ENCODE measurements at regions not wholly inside any gene's neighbourhood (a gene's known extent, or its start where the extent isn't known, plus 50 kb on each side); places are given as distances from the start of the nearest gene placed in this dataset.

DNA sequence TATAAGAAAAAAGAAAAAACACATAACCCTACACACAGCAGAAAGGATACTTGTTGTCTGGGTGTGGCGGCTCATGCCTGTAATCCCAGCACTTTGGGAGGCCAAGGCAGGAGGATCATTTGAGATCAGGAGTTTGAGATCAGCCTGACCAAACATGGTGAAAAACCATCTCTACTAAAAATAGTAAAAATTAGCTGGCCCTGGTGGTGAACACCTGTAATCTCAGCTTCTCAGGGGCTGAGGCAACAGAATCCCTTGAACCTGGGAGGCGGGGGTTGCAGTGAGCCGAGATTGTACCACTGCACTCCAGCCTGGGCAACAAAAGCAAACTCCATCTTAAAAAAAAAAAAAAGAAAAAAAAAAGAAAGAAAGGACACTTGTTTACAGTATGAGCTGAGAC is 147.6 kb upstream of the PITX1 start:
- H3K27me3 ChIP-seq (ENCODE audit: control insufficient read depth in 2 of 2, insufficient read depth in 2 of 2, low read length in 2 of 2): peaks cover 4 to 5% of the 10 kb centered on the region in 2 experiments
- no peak overlapping the region for H3K4me3 ChIP-seq (replicated peaks in 1 of 3; ENCODE audit: insufficient read depth in 1 of 3, low read depth in 1 of 3, low read length in 3 of 3)
- no peak overlapping the region for H3K27ac ChIP-seq (ENCODE audit: insufficient read depth, low read depth, low read length)
- FAIRE-seq: no peak
- H3K4me2 ChIP-seq (ENCODE audit: insufficient read depth, low read length): no peak overlapping the region
- no peak for DNase-seq (ENCODE audit: low read depth, low spot score)
- intact Hi-C loops (cut with micrococcal nuclease): no loop called here
- no peaks in the 10 kb centered on the region for H4K20me1 ChIP-seq (replicated peaks; ENCODE audit: control insufficient read depth, extremely low read depth, insufficient read depth, low read length)
- no peak overlapping the region for H3K9ac ChIP-seq (replicated peaks; ENCODE audit: extremely low read depth, insufficient read depth, low read length)
- H3K36me3 ChIP-seq (ENCODE audit: control insufficient read depth in 2 of 2, extremely low read depth in 1 of 2, insufficient read depth in 2 of 2, low read length in 2 of 2): no peaks in the 10 kb centered on the region
- dilution Hi-C loops (cut with MboI; ENCODE audit: extremely low pct_ligation_motif_present, low sequenced_read_pairs): no loop called here
- H3K9me3 ChIP-seq (replicated peaks; ENCODE audit: control insufficient read depth, insufficient read depth, low read length): no peaks in the 10 kb centered on the region
- CTCF ChIA-PET: interaction anchor here (4.2 kb wide), 1 partner anchor 9 kb away, joined by 26 read pairs; no protein-coding TSS in a partner anchor
- H3K4me1 ChIP-seq (ENCODE audit: control insufficient read depth, extremely low read depth, insufficient read depth, low read length): no peaks in the 10 kb centered on the region
- no peaks in the 10 kb centered on the region for H3K9me1 ChIP-seq (replicated peaks; ENCODE audit: control insufficient read depth, extremely low read depth, insufficient read depth, low read length)
- no peaks in the 10 kb centered on the region for H3K79me2 ChIP-seq (ENCODE audit: control insufficient read depth, insufficient read depth, low read length)
- TF ChIP-seq POLR2AphosphoS5 (IDR thresholded peaks at IDR 0.05; ENCODE audit: insufficient read depth, low read depth, low read length) (no peak), MYC (IDR thresholded peaks at IDR 0.05; ENCODE audit: low read depth, low read length) (no peak), GATA2 (IDR thresholded peaks at IDR 0.05; ENCODE audit: insufficient read depth, insufficient read length, low read depth, low read length) (no peak), JUN (IDR thresholded peaks at IDR 0.05; ENCODE audit: borderline replicate concordance, insufficient read depth, insufficient read length, low read depth) (no peak), EZH2 (IDR thresholded peaks at IDR 0.05; ENCODE audit: borderline replicate concordance, low read depth, low read length, severe bottlenecking) (no peak), FOS (IDR thresholded peaks at IDR 0.05; ENCODE audit: borderline replicate concordance, insufficient read depth, low read length) (no peak), POLR2A (IDR thresholded peaks at IDR 0.05; ENCODE audit: low read depth, low read length) (no peak)
- TF ChIP-seq, protein P1, sequence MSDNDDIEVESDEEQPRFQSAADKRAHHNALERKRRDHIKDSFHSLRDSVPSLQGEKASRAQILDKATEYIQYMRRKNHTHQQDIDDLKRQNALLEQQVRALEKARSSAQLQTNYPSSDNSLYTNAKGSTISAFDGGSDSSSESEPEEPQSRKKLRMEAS (IDR thresholded peaks at IDR 0.05; ENCODE audit: insufficient read depth, insufficient read length): no peak
- TF ChIP-seq, protein P2, sequence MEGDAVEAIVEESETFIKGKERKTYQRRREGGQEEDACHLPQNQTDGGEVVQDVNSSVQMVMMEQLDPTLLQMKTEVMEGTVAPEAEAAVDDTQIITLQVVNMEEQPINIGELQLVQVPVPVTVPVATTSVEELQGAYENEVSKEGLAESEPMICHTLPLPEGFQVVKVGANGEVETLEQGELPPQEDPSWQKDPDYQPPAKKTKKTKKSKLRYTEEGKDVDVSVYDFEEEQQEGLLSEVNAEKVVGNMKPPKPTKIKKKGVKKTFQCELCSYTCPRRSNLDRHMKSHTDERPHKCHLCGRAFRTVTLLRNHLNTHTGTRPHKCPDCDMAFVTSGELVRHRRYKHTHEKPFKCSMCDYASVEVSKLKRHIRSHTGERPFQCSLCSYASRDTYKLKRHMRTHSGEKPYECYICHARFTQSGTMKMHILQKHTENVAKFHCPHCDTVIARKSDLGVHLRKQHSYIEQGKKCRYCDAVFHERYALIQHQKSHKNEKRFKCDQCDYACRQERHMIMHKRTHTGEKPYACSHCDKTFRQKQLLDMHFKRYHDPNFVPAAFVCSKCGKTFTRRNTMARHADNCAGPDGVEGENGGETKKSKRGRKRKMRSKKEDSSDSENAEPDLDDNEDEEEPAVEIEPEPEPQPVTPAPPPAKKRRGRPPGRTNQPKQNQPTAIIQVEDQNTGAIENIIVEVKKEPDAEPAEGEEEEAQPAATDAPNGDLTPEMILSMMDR (IDR thresholded peaks at IDR 0.05; ENCODE audit: extremely low read depth in 1 of 2, insufficient read depth in 1 of 2, low read depth in 1 of 2, low read length in 2 of 2): no peak
- BruUV-seq (replicated peaks): no TSS peak
- POLR2A ChIA-PET: no interaction called here
- no peak overlapping the region for H2AFZ ChIP-seq (ENCODE audit: low read depth, low read length)
